IPS-NIHi7 (cell line): ENCODE measurements at regions not wholly inside any gene's neighbourhood (a gene's known extent, or its start where the extent isn't known, plus 50 kb on each side); places are given as distances from the start of the nearest gene placed in this dataset.
"Not testable (repeated sequence)": the region's sequence is repeated elsewhere in the genome, so short reads cannot be mapped to it uniquely, and the experiment has no call there.

Experiments
- DNase-seq: peaks from one replicate; pipeline ENCODE4 v3.0.0; 2012; ENCODE audit warnings: mixed read lengths; ENCODE audit errors: extremely low spot score

DNA sequence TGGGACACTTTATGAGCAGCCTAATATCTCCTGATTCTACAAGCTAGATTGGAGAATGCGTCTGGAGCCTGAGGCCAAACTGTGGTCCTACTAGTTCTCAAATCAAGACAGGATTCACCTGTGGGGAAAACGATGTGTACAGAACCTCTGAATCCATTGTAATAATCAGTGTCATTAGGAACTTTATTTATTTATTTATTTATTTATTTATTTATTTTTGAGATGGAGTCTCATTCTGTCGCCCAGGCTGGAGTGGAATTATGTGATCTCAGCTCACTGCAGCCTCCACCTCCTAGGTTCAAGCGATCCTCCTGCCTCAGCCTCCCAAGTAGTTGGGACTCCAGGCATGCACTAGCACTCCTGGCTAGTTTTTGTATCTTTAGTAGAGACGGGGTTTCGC lies 52.6 kb upstream of the KIF26B start:
- not testable (repeated sequence) for DNase-seq

DNA sequence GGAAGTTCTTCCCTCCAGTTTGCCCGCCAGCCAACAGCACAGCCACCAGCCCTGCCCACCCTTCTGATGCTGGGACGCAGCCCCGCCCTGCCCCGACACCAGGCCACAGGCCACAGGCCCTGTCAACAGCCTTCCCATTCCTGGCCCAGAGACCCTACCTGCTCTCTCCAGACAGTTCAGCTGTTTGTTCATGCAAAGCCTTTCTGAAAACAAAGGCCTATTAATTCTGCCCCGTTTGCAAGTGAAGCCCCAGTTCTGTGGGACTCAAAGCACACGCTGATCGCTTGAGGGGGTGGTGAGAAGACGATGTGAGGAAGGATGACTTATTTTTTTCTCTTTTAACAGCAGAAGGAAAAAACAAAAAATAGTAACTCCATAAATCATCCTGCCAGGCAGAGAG lies 55.4 kb upstream of the KIF26B start:
- DNase-seq, result no peak

GRCh38 chr1:245098924-245099323 lies 55.9 kb upstream of the KIF26B start:
- no peak for DNase-seq

- DNase-seq, result no peak
These were observed 58.3 kb upstream of the KIF26B start for GRCh38 chr1:245096311-245097066.

DNA sequence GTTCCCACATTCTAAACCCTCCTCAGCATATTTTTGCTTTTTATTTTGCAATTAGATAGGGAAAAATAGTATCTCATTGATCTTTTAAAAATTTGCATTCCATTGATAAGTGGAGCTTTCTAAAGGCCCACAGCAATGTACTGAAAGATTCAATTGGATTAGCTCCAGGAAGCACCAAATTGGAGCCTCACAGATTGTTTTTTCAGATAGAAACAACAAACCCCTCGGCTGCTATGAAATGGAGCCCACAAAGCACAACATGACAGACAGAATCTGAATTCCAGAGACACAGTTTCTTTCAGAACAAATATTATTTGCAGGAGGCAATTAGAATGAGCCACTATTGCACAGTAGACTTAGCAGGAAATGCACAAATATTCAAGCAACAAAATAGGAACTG lies 58.9 kb upstream of the KIF26B start:
- no peak for DNase-seq

DNA sequence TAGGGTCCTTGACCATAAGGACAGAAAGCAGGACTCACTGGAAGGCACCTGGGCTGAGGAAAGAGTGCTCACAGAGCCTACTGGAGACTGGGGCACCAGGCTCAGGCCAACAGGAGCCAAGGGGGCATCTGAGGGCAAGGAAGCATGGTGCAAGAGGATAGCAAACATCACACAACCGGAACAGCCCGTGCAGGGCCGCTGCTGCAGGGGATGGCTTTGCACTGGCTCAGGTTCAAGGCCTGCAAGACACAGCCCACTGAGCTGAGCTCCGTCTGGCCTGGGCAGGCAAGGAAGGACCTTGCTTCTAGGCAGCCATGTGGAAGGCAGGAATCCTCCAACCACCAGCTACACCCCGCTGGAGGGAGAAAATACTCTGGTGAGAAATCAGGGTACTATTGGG lies 59.8 kb upstream of the KIF26B start:
- no peak for DNase-seq

- no peak for DNase-seq
These were observed 60.7 kb upstream of the KIF26B start for GRCh38 chr1:245094092-245094491.

DNA sequence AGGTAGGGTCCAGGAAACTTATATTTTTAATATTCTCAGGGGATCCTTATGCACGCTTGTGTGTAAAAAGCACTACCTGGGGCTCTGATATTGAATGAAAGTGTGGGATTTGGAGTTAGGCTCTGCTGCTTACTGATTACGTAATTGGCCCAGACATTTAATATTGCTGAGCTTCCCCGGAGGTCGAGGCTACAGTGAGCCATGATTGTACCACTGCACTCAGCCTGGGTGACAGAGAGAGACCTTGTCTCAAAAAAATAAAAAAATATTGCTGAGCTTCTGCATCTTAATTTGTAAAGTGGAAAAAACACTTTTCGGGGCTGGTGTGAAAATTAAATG lies 62.2 kb upstream of the KIF26B start:
- DNase-seq, result no peak

DNA sequence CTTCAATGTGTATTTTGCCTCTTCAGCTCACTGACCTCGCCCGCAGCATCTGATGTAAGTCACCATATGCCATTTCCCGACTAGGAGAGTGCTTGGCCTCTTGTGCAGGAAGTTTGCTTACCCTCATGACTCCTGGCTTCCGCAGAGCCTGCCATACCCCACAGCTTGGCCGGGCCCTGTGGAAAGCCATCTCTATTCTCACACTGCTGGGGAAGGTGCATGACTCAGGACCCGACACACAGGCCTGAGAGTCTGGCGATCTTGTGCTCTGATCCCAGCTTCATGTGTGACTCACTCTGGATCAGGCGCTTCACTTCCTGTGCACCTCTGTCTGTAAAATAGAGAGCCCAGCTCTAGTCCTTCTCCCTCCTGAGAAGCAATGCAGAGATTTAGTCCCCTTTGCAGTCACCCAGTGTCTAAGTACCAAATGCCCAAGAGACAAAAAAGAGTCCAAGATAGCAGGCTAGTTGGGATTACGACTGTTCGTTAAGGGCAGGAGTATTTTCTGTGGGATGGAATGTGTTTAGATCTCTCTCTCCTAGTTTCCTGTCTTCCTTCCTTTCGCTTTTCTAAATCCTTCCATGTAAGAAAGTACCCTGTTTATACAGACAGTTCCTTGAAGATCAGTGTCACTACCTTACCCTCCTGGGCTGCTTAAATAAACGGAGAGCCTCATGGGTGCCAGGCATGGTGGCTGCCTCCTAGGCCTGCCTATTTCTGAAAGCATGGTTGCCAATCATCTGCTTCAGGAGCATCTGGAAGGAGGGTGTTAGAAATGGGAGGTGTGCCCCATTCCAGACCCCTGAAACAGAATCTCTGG lies 62.8 kb upstream of the KIF26B start:
- DNase-seq, result peak; percentile 42

- DNase-seq, result no peak
These were observed 63.6 kb upstream of the KIF26B start for GRCh38 chr1:245091171-245091621.

DNA sequence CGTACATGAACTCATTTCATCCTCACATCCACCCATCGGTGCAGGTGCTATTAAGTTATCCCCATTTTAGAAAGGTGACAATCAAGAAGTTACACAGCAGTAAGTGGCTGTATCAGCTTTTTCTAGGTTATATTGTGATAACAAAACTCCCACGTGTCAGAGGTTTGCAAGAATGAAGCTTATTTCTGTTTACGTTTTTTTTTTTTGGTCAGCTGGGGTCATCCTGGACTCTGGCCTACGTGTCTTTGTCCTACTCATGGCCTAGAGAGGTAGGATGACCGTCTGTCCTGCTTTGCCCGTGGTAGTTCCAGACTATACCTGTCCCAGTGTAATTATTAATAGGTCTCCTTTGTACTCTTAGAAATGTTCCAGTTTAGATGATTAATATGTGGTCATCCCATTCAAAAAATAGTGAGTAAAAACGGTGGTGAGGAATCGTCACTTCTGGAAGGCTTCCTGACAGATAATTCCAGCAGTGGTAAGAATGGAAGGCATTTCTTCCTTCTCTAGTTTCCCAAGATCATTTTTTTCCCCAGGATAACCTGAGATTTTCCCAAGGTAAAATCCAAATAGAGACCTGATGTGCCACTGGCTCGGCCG lies 64.2 kb upstream of the KIF26B start:
- DNase-seq, result no peak

DNA sequence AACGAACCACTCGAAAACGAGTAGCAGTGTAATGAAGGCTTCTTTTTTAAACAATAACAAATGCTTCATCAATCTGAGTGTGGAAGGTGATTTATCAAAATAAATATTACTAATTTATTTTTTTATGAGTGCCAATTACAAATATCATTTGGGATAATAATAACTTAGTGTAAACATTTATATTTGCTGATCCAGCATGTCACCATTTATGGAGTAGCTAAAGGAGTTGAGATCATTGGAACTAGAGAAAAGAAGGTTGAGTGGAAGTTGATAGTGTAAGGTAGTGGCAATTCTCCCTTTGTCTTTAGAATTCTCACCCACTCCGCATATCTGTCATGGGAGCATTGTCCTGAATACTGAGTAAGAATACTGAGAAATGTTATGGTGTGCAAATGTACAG lies 67.1 kb upstream of the KIF26B start:
- no peak for DNase-seq

- DNase-seq, result no peak
These were observed 68.3 kb upstream of the KIF26B start for GRCh38 chr1:245086389-245086969.

GRCh38 chr1:245085508-245086095 lies 69.2 kb upstream of the KIF26B start:
- no peak for DNase-seq

GRCh38 chr1:245084551-245084950 lies 70.2 kb upstream of the KIF26B start:
- no peak for DNase-seq

DNA sequence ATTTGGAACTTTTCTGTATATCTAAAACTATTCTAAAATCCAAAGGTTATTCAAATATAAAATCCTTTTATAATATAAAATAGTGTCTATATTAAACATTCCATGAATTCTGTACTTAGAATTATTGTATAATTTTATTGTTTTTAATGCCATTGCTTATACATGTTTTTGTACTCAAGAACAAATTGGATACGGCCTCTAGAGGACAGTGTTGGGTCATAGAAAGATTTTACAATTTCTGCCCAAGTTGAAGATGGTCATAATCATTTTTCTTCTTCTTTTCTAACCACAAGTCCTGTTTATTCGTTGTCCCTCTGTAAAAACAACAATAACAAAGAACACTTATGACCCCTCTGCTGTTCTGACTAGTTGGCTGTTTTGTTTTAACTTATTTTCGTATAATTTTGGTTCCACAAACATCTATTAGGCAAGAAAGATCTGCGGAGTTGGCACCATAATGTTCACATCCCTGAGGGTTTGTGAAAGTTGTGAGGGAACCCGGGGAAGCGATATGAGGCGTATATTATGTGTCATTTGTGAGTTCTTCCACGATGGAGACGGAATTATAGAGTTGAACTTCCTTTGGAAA lies 75.7 kb upstream of the KIF26B start:
- no peak for DNase-seq

- no peak for DNase-seq
These were observed 79.9 kb upstream of the KIF26B start for GRCh38 chr1:245074898-245075297.

DNA sequence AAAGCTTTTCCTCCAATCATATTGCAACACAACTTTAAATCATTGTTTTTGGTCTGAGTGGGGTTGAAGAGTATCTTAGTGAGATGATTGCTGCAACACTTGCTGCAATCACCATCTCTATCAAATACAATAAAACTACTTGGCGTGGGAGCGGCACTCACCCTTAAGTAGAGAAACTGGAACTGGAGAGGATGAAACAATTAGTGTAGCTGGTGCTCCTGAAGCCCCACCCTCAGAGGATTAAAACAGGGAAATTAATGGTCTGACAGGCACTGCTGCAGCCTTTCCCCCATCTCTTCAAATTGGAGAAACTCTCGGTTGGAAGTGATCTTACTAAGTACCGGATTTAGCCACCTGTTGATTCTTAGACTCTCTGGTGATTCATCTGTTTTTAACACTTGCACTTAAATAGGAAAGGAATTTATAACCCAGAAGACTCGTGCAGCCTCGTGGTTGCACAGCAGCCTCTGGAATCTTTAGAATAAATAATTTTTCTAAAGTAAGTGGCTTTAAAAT lies 80.5 kb upstream of the KIF26B start:
- no peak for DNase-seq

DNA sequence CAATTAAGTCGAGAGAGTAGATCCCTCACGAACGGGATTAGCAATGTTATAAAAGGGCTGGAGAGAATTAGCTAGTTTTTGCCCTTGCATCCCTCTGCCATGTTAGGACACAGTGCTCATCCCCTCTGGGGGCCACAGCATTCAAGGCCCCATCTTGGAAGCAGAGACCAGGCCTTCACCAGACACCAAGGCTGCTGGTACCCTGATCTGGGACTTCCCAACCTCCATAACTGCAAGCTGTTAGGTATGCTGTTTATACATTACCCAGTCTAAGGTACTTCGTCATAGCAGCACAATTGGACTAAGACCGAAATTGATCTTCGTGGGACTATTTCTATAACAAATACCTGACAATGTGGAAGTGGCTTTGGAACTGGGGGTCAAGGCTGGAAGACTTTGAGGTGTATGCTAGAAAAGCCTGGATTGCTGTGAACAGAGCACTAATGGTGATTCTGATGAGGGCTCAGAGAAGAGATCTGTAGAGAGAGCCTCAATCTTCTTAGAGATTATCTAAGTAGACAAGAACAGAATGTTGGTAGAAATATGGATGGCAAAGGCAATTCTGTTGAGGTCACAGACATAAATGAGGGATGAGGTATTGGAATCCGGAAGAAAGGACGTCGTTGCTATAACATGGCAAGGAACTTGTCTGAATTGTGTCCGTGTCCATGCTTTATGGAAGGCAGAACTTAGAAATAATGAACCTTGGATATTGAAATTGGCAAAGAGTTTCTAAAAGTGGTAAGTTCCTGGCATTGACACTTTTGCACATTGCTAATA lies 83.8 kb upstream of the KIF26B start:
- no peak for DNase-seq

- no peak for DNase-seq
These were observed 87.5 kb upstream of the KIF26B start for GRCh38 chr1:245067257-245067656.
